B cell (primary cell): ENCODE measurements at regions not wholly inside any gene's neighbourhood (a gene's known extent, or its start where the extent isn't known, plus 50 kb on each side); places are given as distances from the start of the nearest gene placed in this dataset.

ENCODE experiments used
- ATAC-seq: fragments of 200-7000 bp; cut with Tn5 transposase; one replicate; pipeline ENCODE4 v1.10.0; 2021; ENCODE audit warnings: low read depth, mild to moderate bottlenecking, moderate number of reproducible peaks, moderate library complexity
- CTCF ChIA-PET: fragments of 350-600 bp; sonication (Branson Sonifier 250); formaldehyde crosslinking; loops from one replicate; lab custom pipeline; 2021; ENCODE audit warnings: antibody characterized with exemption, inconsistent platforms; lab: Charles Lee
- POLR2A ChIA-PET: fragments of 350-600 bp; sonication (Branson Sonifier 250); formaldehyde crosslinking; loops from one replicate; lab custom pipeline; 2021; ENCODE audit warnings: antibody characterized with exemption; lab: Charles Lee
- DNase-seq: peaks from one replicate; pipeline ENCODE4 v3.0.0; 2013
- H2AFZ ChIP-seq: 2 replicates; pipeline ENCODE4 v1.6.1; 2012; ENCODE audit warnings: mild to moderate bottlenecking, low read depth, low read length; ENCODE audit not compliant: insufficient read depth, poor library complexity, severe bottlenecking
- H3K27ac ChIP-seq, 2 donors: 1 replicate in 1 of 2; 2 replicates in 1 of 2; pipeline ENCODE4 v1.5.1; 2012 to 2013; ENCODE audit warnings: low read length in 2 of 2, mild to moderate bottlenecking in 2 of 2, moderate library complexity in 1 of 2
- H3K27me3 ChIP-seq, 4 experiments: fragments of 200-600 bp in 1 of 4; sonication (generic) in 1 of 4; replicated peaks in 1 of 4; 1 replicate in 2 of 4; 2 replicates in 2 of 4; pipeline versions ENCODE4 v1.6.1 to v1.7.0; 2013 to 2016; ENCODE audit warnings: low read length in 3 of 4, mild to moderate bottlenecking in 2 of 4, mixed read lengths in 1 of 4, moderate library complexity in 1 of 4; ENCODE audit not compliant: insufficient read depth in 4 of 4, control insufficient read depth in 3 of 4; ENCODE audit errors: control extremely low read depth in 1 of 4
- H3K36me3 ChIP-seq, 2 experiments: replicated peaks in 1 of 2; 1 replicate in 1 of 2; 2 replicates in 1 of 2; pipeline versions ENCODE4 v1.6.1 to v1.7.1; 2013; ENCODE audit warnings: low read length in 1 of 2; ENCODE audit not compliant: insufficient read depth in 2 of 2, control insufficient read depth in 1 of 2; ENCODE audit errors: control extremely low read depth in 1 of 2, extremely low read depth in 1 of 2
- H3K4me1 ChIP-seq, 2 donors: fragments of 200-600 bp in 1 of 2; sonication (generic) in 1 of 2; 1 replicate in 1 of 2; 2 replicates in 1 of 2; pipeline versions ENCODE4 v1.5.1 to v1.6.1; 2013 to 2017; ENCODE audit warnings: low read length in 2 of 2; ENCODE audit not compliant: control insufficient read depth in 2 of 2, insufficient read depth in 2 of 2
- H3K4me2 ChIP-seq: replicated peaks from 2 replicates; pipeline ENCODE3; 2012; ENCODE audit warnings: mild to moderate bottlenecking, low read depth, low read length; ENCODE audit not compliant: poor library complexity, severe bottlenecking
- H3K4me3 ChIP-seq, 5 experiments: fragments of 200-600 bp in 1 of 5; sonication (generic) in 1 of 5; 1 replicate in 3 of 5; 2 replicates in 2 of 5; pipeline versions ENCODE4 v1.5.1 to v1.7.0; 2011 to 2016; ENCODE audit warnings: low read length in 4 of 5, mild to moderate bottlenecking in 4 of 5, low read depth in 2 of 5, control low read depth in 1 of 5, moderate library complexity in 1 of 5; ENCODE audit not compliant: insufficient read depth in 1 of 5; ENCODE audit errors: control extremely low read depth in 1 of 5, extremely low read depth in 1 of 5
- H3K79me2 ChIP-seq: fragments of 200-600 bp; sonication (generic); one replicate; pipeline ENCODE4 v1.6.0; 2016; ENCODE audit warnings: low read length; ENCODE audit not compliant: control insufficient read depth, insufficient read depth
- H3K9ac ChIP-seq: fragments of 200-600 bp; sonication (generic); 2 replicates; pipeline ENCODE4 v1.6.1; 2017; ENCODE audit warnings: mild to moderate bottlenecking, low read length, moderate library complexity
- H3K9me3 ChIP-seq, 3 donors: one replicate each; pipeline versions ENCODE4 v1.6.1 to v1.7.1; 2013; ENCODE audit warnings: low read length in 2 of 3; ENCODE audit not compliant: control insufficient read depth in 2 of 3, insufficient read depth in 1 of 3; ENCODE audit errors: control extremely low read depth in 1 of 3
- H4K20me1 ChIP-seq: 2 replicates; pipeline ENCODE4 v1.6.0; 2012; ENCODE audit warnings: mild to moderate bottlenecking, low read length; ENCODE audit not compliant: insufficient read depth, control insufficient read depth, poor library complexity, severe bottlenecking
- H3K27ac Mint-ChIP-seq: one replicate; pipeline ENCODE4 v1.8.0; 2021; ENCODE audit warnings: mixed read lengths
- H3K27me3 Mint-ChIP-seq: one replicate; pipeline ENCODE4 v1.8.0; 2021; ENCODE audit warnings: mixed read lengths
- H3K4me1 Mint-ChIP-seq: one replicate; pipeline ENCODE4 v1.8.0; 2021; ENCODE audit warnings: mixed read lengths
- H3K4me3 Mint-ChIP-seq: one replicate; pipeline ENCODE4 v1.8.0; 2021; ENCODE audit warnings: mixed read lengths
- H3K9me3 Mint-ChIP-seq: one replicate; pipeline ENCODE4 v1.8.0; 2022; ENCODE audit warnings: mixed read lengths; ENCODE audit not compliant: insufficient read depth
- EZH2 ChIP-seq: IDR thresholded peaks from 2 replicates; pipeline ENCODE4 v1.6.1; 2012; ENCODE audit warnings: borderline replicate concordance, low read depth, mild to moderate bottlenecking, moderate library complexity, low read length; ENCODE audit not compliant: insufficient read depth, poor library complexity, severe bottlenecking
- WGBS: methylation state at CpG from one replicate; pipeline ENCODE4 v1.1.5; 2013; ENCODE audit warnings: missing lambda C conversion rate; ENCODE audit not compliant: insufficient coverage; 5-methylcytosine and 5-hydroxymethylcytosine counted together
- intact Hi-C: fragments of 100-400 bp; cut with micrococcal nuclease; formaldehyde crosslinking; loops from one replicate; pipeline ENCODE4 v1.10.0; 2022
- TF ChIP-seq, protein P1 (sequence below): fragments of 200-600 bp; IDR thresholded peaks from one replicate; pipeline ENCODE4 v1.8.0; 2022; ENCODE audit warnings: antibody characterized with exemption, mild to moderate bottlenecking

DNA sequence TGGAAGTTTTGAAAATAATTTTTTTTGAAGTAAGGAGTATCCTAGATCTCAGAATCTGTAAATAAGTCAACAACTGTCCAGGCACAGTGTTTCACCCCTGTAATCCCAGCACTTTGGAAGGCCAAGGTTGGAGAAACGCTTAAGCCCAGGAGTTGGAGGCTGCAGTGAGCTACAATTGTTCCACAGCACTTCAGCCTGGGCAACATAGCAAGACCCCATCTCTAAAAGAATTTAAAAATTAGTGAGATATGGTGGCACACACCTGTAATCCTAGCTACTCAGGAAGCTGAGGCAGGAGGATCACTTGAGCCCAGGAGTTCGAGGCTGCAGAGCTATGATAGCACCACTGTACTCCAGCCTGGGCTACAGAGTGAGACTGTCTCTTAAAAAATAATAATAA lies 87.2 kb upstream of the ZNF507 start:
- Histone ChIP-seq H3K9ac (no peak overlapping the region), H3K79me2 (no peaks in the 10 kb centered on the region), H3K27ac (no peak overlapping the region), H4K20me1 (no peaks in the 10 kb centered on the region), H3K36me3 (no peaks in the 10 kb centered on the region), H2AFZ (no peak overlapping the region), H3K4me2 (no peak overlapping the region), H3K4me1 (no peaks in the 10 kb centered on the region), H3K4me3 (no peak overlapping the region), H3K9me3 (peaks cover 0 to 12% (median 3%) of the 10 kb centered on the region in 3 donors), H3K27me3 (peaks cover 0 to 5% (median 0%) of the 10 kb centered on the region in 4 experiments)
- DNase-seq (no peak), ATAC-seq (no peak)
- ChIA-PET CTCF (no interaction called here), POLR2A (no interaction called here)
- intact Hi-C loops = no loop called here
- H3K4me3 Mint-ChIP-seq = no peak overlapping the region
- no peaks in the 10 kb centered on the region for H3K4me1 Mint-ChIP-seq
- WGBS = 43% methylated on average over 1 of the region's 2 CpGs
- H3K27ac Mint-ChIP-seq = no peak overlapping the region
- no peak for TF ChIP-seq EZH2
- TF ChIP-seq, protein P1, sequence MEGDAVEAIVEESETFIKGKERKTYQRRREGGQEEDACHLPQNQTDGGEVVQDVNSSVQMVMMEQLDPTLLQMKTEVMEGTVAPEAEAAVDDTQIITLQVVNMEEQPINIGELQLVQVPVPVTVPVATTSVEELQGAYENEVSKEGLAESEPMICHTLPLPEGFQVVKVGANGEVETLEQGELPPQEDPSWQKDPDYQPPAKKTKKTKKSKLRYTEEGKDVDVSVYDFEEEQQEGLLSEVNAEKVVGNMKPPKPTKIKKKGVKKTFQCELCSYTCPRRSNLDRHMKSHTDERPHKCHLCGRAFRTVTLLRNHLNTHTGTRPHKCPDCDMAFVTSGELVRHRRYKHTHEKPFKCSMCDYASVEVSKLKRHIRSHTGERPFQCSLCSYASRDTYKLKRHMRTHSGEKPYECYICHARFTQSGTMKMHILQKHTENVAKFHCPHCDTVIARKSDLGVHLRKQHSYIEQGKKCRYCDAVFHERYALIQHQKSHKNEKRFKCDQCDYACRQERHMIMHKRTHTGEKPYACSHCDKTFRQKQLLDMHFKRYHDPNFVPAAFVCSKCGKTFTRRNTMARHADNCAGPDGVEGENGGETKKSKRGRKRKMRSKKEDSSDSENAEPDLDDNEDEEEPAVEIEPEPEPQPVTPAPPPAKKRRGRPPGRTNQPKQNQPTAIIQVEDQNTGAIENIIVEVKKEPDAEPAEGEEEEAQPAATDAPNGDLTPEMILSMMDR = no peak
- H3K9me3 Mint-ChIP-seq = peaks cover 7% of the 10 kb centered on the region
- H3K27me3 Mint-ChIP-seq = peaks cover 4% of the 10 kb centered on the region

DNA sequence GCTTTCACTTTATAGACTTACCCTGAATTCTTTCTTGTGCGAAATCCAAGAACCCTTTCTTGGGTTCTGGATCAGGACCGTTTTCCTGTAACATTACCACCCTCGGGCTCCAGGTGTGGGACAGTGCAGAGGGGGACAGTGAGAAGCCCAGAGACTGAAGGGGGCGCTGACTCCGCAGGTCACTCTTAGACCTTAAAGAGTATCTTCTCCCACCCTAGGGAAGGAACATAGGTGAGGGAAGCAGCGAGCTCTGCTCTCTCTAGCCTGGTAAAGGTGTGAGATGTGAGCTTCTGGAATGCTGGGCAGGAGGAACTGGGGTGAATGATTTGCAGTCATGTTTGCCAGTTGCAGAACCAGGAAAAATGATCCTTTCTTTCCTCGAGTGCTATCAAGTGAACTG lies 80.8 kb upstream of the ZNF507 start:
- peaks cover 7% of the 10 kb centered on the region for H3K9me3 Mint-ChIP-seq
- Histone ChIP-seq H3K4me3 (no peak overlapping the region), H3K27ac (no peak overlapping the region), H2AFZ (no peak overlapping the region), H3K4me1 (no peaks in the 10 kb centered on the region), H3K9me3 (peaks cover 0 to 3% (median 0%) of the 10 kb centered on the region in 3 donors), H4K20me1 (no peaks in the 10 kb centered on the region), H3K4me2 (no peak overlapping the region), H3K27me3 (no peaks in the 10 kb centered on the region), H3K79me2 (no peaks in the 10 kb centered on the region), H3K9ac (no peak overlapping the region), H3K36me3 (no peaks in the 10 kb centered on the region)
- POLR2A ChIA-PET = no interaction called here
- ATAC-seq (no peak), DNase-seq (no peak)
- 71% methylated on average over 1 of the region's 7 CpGs for WGBS
- peaks cover 4% of the 10 kb centered on the region for H3K27me3 Mint-ChIP-seq
- no peaks in the 10 kb centered on the region for H3K4me1 Mint-ChIP-seq
- TF ChIP-seq, protein P1 = no peak
- TF ChIP-seq EZH2 = no peak
- H3K4me3 Mint-ChIP-seq = no peak overlapping the region
- intact Hi-C loops = no loop called here
- CTCF ChIA-PET = no interaction called here
- no peak overlapping the region for H3K27ac Mint-ChIP-seq
